K562 (cell line): ENCODE measurements at regions not wholly inside any gene's neighbourhood (a gene's known extent, or its start where the extent isn't known, plus 50 kb on each side); places are given as distances from the start of the nearest gene placed in this dataset.

ENCODE experiments used
- ATAC-seq: fragments of 200-7000 bp; cut with Tn5 transposase; 3 replicates; pipeline ENCODE4 v1.9.1; 2020; ENCODE audit warnings: moderate library complexity
- BruUV-seq: library from RNA; stranded (reverse); fragments of 400-500 nt; replicated peaks from 2 replicates; lab custom pipeline; 2021; lab: Mats Ljungman, UMichigan
- CTCF ChIA-PET: fragments of 300-600 bp; formaldehyde crosslinking; extraction: SDS; loops from one replicate; lab custom pipeline; 2021; ENCODE audit warnings: low intra/inter-chr PET ratio; lab: Yijun Ruan, JAX
- POLR2A ChIA-PET: fragments of 300-600, 350-650 bp; sonication (Branson Sonifier 250); formaldehyde crosslinking; extraction: SDS; loops from one replicate; lab custom pipeline; 2021; ENCODE audit warnings: antibody characterized with exemption, inconsistent platforms; lab: Yijun Ruan, JAX
- DNase-seq, 4 experiments: peaks; one replicate each; pipeline versions ENCODE4 v3.0.0 to v3.0.0-alpha.2; 2011 to 2018; ENCODE audit warnings: low spot score in 3 of 4, mixed read lengths in 3 of 4; ENCODE audit errors: extremely low read depth in 1 of 4
- FAIRE-seq: peaks from 2 replicates; lab custom pipeline; 2011; peaks lifted over from hg19 to GRCh38; lab: Jason Lieb, UNC
- H2AFZ ChIP-seq: 2 replicates; pipeline ENCODE4 v1.6.0; 2011; ENCODE audit warnings: low read depth, low read length, control low read depth, inconsistent platforms
- H3K27ac ChIP-seq: fragments of 200-600 bp; 3 replicates; pipeline ENCODE4 v1.8.0; 2011; ENCODE audit warnings: low read depth, mild to moderate bottlenecking, control low read depth, inconsistent platforms, low read length, moderate library complexity, mixed read lengths; ENCODE audit errors: extremely low read depth
- H3K27me3 ChIP-seq, 2 experiments: fragments of 300-600 bp in 1 of 2; 2 replicates in 1 of 2; 3 replicates in 1 of 2; pipeline versions ENCODE4 v1.6.0 to v1.8.0; 2011; ENCODE audit warnings: inconsistent platforms in 2 of 2, low read length in 2 of 2, mild to moderate bottlenecking in 1 of 2, mixed read lengths in 1 of 2, moderate library complexity in 1 of 2; ENCODE audit not compliant: control insufficient read depth in 2 of 2, insufficient read depth in 2 of 2
- H3K36me3 ChIP-seq: fragments of 300-600 bp; 3 replicates; pipeline ENCODE4 v1.8.0; 2011; ENCODE audit warnings: mild to moderate bottlenecking, low read length, inconsistent platforms; ENCODE audit not compliant: control insufficient read depth, insufficient read depth
- H3K4me1 ChIP-seq, 2 experiments: fragments of 200-600 bp in 1 of 2; replicated peaks in 1 of 2; 2 replicates in 1 of 2; 3 replicates in 1 of 2; pipeline versions ENCODE4 v1.5.1 to v1.8.0; 2011; ENCODE audit warnings: inconsistent platforms in 2 of 2, low read length in 2 of 2, mild to moderate bottlenecking in 1 of 2, mixed read lengths in 1 of 2, moderate library complexity in 1 of 2; ENCODE audit not compliant: control insufficient read depth in 2 of 2, insufficient read depth in 2 of 2
- H3K4me2 ChIP-seq: 2 replicates; pipeline ENCODE4 v1.6.1; 2011; ENCODE audit warnings: low read length, control low read depth, inconsistent platforms, mixed read lengths; ENCODE audit not compliant: insufficient read depth
- H3K4me3 ChIP-seq: fragments of 200-600 bp; sonication (generic), shearing (Covaris generic); 2 replicates; pipeline ENCODE4 v1.5.1; 2016; ENCODE audit warnings: control low read depth, inconsistent platforms
- H3K79me2 ChIP-seq: fragments of 200-600 bp; 3 replicates; pipeline ENCODE4 v1.8.0; 2011; ENCODE audit warnings: low read length, inconsistent platforms; ENCODE audit not compliant: control insufficient read depth, insufficient read depth
- H3K9ac ChIP-seq, 2 experiments: 2 replicates each; pipeline versions ENCODE4 v1.6.0 to v1.6.1; 2011; ENCODE audit warnings: low read depth in 2 of 2, low read length in 2 of 2, control low read depth in 1 of 2, inconsistent platforms in 1 of 2, mild to moderate bottlenecking in 1 of 2, mixed read lengths in 1 of 2; ENCODE audit not compliant: insufficient read depth in 1 of 2
- H3K9me1 ChIP-seq: one replicate; pipeline ENCODE4 v1.6.0; 2011; ENCODE audit warnings: inconsistent platforms, mild to moderate bottlenecking, low read length, moderate library complexity; ENCODE audit not compliant: control insufficient read depth, insufficient read depth
- H3K9me3 ChIP-seq: replicated peaks from 2 replicates; pipeline ENCODE4 v1.5.1; 2011; ENCODE audit warnings: low read depth, low read length, inconsistent platforms; ENCODE audit not compliant: control insufficient read depth, insufficient read depth
- H4K20me1 ChIP-seq: replicated peaks from 2 replicates; pipeline ENCODE4 v1.6.1; 2011; ENCODE audit warnings: low read length, inconsistent platforms, mixed read lengths; ENCODE audit not compliant: control insufficient read depth, insufficient read depth
- CAMTA2 ChIP-seq: fragments of 250-450 bp; sonication (Bioruptor Pico); conservative IDR thresholded peaks from 2 replicates; pipeline ENCODE4 v1.5.1; 2022
- GABPB1 ChIP-seq: sonication (generic); formaldehyde crosslinking; IDR thresholded peaks from 2 replicates; pipeline ENCODE4 v1.8.0; 2022; ENCODE audit warnings: mild to moderate bottlenecking, missing genetic modification reagents
- NR4A1 ChIP-seq, 2 experiments: fragments of 250-450 bp in 1 of 2; fragments of 450-650 bp in 1 of 2; sonication (Bioruptor Pico) in 1 of 2; IDR thresholded peaks; 2 replicates each; pipeline versions ENCODE4 v1.4.0 to v1.6.1; 2016 to 2020; ENCODE audit warnings: mild to moderate bottlenecking in 2 of 2, missing compliant biosample characterization in 1 of 2, missing genetic modification characterization in 1 of 2, moderate library complexity in 1 of 2
- PHB ChIP-seq: fragments of 250-450 bp; sonication (Bioruptor Pico); IDR thresholded peaks from 2 replicates; pipeline ENCODE4 v1.5.0; 2021
- RBM14 ChIP-seq: fragments of 200-400 bp; formaldehyde crosslinking; IDR thresholded peaks from 2 replicates; pipeline ENCODE4 v1.6.1; 2018; ENCODE audit warnings: low read depth, mild to moderate bottlenecking, low read length, moderate library complexity, borderline replicate concordance; ENCODE audit not compliant: insufficient read depth
- STAT5B ChIP-seq: fragments of 250-450 bp; sonication (Bioruptor Pico); IDR thresholded peaks from 2 replicates; pipeline ENCODE4 v1.8.0; 2021; ENCODE audit warnings: mild to moderate bottlenecking, inconsistent platforms
- TRIM25 ChIP-seq: fragments of 450-650 bp; IDR thresholded peaks from 2 replicates; pipeline ENCODE4 v1.7.0; 2016; ENCODE audit warnings: borderline replicate concordance
- ZNF280A ChIP-seq: fragments of 450-650 bp; IDR thresholded peaks from 2 replicates; pipeline ENCODE4 v1.6.1; 2018; ENCODE audit warnings: mild to moderate bottlenecking, low read depth; ENCODE audit not compliant: partially characterized antibody
- ZNF507 ChIP-seq: conservative IDR thresholded peaks from 2 replicates; pipeline ENCODE4 v1.6.1; 2017; ENCODE audit warnings: missing genetic modification characterization, missing compliant biosample characterization
- ZNF740 ChIP-seq, 3 experiments: fragments of 200-800 bp in 1 of 3; sonication (Bioruptor generic) in 1 of 3; sonication (generic) in 1 of 3; formaldehyde crosslinking in 1 of 3; IDR thresholded peaks; 2 replicates each; pipeline versions ENCODE4 v1.6.1 to v1.8.0; 2016 to 2022; ENCODE audit warnings: mild to moderate bottlenecking in 2 of 3, missing compliant biosample characterization in 2 of 3, missing genetic modification characterization in 2 of 3, missing genetic modification reagents in 1 of 3
- WGBS: fragments of 100-300 bp; shearing (Covaris generic); methylation state at CpG from one replicate; pipeline ENCODE4 v1.1.6; 2016; ENCODE audit warnings: low coverage, mixed read lengths; ENCODE audit not compliant: insufficient coverage; ENCODE audit errors: missing lambda C conversion rate; 5-methylcytosine and 5-hydroxymethylcytosine counted together
- in situ Hi-C: fragments of 300-500 bp; cut with MboI; formaldehyde crosslinking; loops from 4 replicates; pipeline ENCODE4 v1.15.0; 2018; ENCODE audit warnings: inconsistent platforms, mixed read lengths
- intact Hi-C: fragments of 100-400 bp; cut with micrococcal nuclease; formaldehyde crosslinking; loops from 2 replicates; pipeline ENCODE4 v1.14.2; 2022
- TF ChIP-seq, protein P1 (sequence below): fragments of 450-650 bp; formaldehyde crosslinking; IDR thresholded peaks from 2 replicates; pipeline ENCODE4 v1.4.0; 2020; ENCODE audit warnings: mild to moderate bottlenecking, moderate library complexity

GRCh38 chr2:67258122-67258521 lies 139.0 kb upstream of the ETAA1 start (continued):
- TF ChIP-seq ZNF280A (no peak), CAMTA2 (CRISPR knock-in tag) (no peak), ZNF507 (tag) (no peak), PHB (CRISPR knock-in tag) (no peak), GABPB1 (CRISPR knock-in tag) (no peak), ZNF740 (CRISPR knock-in tag; IDR thresholded peaks at IDR 0.05) (no peak), ZNF740 (tag; IDR thresholded peaks at IDR 0.05) (no peak)

GRCh38 chr2:67258831-67259230 lies 138.3 kb upstream of the ETAA1 start:
- Histone ChIP-seq H3K27me3 (no peaks in the 10 kb centered on the region; a peak in 1 of 5 replicates), H3K9me1 (no peaks in the 10 kb centered on the region), H3K4me1 (no peaks in the 10 kb centered on the region), H3K9ac (no peak overlapping the region), H2AFZ (no peak overlapping the region), H3K9me3 (no peaks in the 10 kb centered on the region), H3K36me3 (no peaks in the 10 kb centered on the region), H3K4me3 (no peak overlapping the region), H4K20me1 (no peaks in the 10 kb centered on the region), H3K27ac (no peak overlapping the region), H3K4me2 (no peak overlapping the region)
- FAIRE-seq (no peak), DNase-seq (no peak), ATAC-seq (no peak)
- 0% methylated on average over 1 of the region's 1 CpG for WGBS
- in situ Hi-C loops (no loop called here), intact Hi-C loops (no loop called here)
- CTCF ChIA-PET, result no interaction called here
- BruUV-seq, result no TSS peak
- POLR2A ChIA-PET, result no interaction called here
- TF ChIP-seq ZNF740 (CRISPR knock-in tag; IDR thresholded peaks at IDR 0.05), result no peak
- no peak for TF ChIP-seq ZNF740 (tag; IDR thresholded peaks at IDR 0.05)
- TF ChIP-seq, protein P1, sequence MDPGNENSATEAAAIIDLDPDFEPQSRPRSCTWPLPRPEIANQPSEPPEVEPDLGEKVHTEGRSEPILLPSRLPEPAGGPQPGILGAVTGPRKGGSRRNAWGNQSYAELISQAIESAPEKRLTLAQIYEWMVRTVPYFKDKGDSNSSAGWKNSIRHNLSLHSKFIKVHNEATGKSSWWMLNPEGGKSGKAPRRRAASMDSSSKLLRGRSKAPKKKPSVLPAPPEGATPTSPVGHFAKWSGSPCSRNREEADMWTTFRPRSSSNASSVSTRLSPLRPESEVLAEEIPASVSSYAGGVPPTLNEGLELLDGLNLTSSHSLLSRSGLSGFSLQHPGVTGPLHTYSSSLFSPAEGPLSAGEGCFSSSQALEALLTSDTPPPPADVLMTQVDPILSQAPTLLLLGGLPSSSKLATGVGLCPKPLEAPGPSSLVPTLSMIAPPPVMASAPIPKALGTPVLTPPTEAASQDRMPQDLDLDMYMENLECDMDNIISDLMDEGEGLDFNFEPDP (CRISPR knock-in tag), result no peak
- TF ChIP-seq RBM14, result no peak
- no peak for TF ChIP-seq TRIM25
- no peak for TF ChIP-seq STAT5B
- TF ChIP-seq NR4A1 (CRISPR knock-in tag; IDR thresholded peaks at IDR 0.05), result no peak
- no peak for TF ChIP-seq NR4A1 (tag; IDR thresholded peaks at IDR 0.05)
- TF ChIP-seq, all 486 proteins: peak for 0
- H3K79me2 ChIP-seq, result no peaks in the 10 kb centered on the region
